GM20431 (cell line): ENCODE measurements at regions not wholly inside any gene's neighbourhood (a gene's known extent, or its start where the extent isn't known, plus 50 kb on each side); places are given as distances from the start of the nearest gene placed in this dataset.

Experiments
- in situ Hi-C: fragments of 300-500 bp; cut with MseI, MboI; formaldehyde crosslinking; loops from one replicate; pipeline ENCODE4 v1.15.0; 2020; ENCODE audit warnings: low sequenced_read_pairs; ENCODE audit not compliant: unreplicated experiment

DNA sequence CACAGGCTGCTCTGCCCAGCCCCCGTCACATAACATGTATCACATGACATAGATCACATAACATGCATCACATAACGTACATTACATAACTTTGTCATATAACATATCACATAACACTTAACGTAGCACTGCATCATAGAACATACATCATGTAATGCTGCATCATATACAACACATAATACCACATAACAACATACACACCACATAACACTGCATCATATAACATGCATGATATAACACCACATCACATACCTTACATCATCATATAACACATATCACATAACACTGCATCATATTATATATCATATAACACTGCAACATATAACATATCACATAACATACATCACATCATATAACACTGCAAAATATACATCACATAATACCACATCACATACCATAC, 83.8 kb downstream of the AXIN2 start:
- in situ Hi-C loops, result loop anchor here (25.0 kb wide), 1 partner anchor 90 kb away; no protein-coding TSS in a partner anchor

DNA sequence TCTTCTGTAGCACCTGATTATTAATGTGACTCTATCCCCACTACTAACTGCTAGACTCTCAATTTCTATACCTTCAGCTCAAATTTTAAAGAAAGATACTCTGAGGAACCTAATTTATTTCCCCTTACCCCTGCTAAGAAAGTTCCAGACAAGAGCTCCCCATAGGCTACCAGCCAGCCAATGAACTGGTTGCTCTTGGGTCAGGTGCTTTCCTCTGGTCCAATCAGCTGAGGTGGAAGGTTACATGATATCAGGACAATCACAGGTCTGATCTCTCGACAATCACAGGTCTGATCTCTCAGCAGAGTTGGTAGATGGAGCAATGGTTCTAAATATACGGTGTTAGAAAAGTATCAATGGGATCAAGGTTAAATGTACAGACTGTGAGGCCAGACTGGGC, 86.8 kb downstream of the AXIN2 start:
- in situ Hi-C loops, result loop anchor here (25.0 kb wide), 1 partner anchor 87 kb away; no protein-coding TSS in a partner anchor

DNA sequence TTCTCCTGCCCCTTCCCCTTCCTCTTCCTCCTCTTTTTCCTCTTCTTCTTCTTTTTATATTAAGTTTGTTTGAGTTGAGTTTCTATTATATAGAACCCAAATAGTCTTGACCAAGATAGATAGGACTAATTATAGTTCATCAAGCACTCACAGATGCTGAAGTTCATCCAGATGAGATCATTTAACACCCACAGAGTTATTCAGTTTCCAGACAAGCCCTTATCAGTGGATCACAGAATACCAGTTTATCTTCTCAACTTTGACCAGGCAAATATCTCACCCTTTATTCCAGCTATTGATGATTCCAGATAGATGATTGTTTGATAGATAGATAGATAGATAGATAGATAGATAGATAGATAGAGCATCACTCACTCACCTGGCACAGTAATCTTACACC, 87.5 kb downstream of the AXIN2 start:
- in situ Hi-C loops, result no loop called here

DNA sequence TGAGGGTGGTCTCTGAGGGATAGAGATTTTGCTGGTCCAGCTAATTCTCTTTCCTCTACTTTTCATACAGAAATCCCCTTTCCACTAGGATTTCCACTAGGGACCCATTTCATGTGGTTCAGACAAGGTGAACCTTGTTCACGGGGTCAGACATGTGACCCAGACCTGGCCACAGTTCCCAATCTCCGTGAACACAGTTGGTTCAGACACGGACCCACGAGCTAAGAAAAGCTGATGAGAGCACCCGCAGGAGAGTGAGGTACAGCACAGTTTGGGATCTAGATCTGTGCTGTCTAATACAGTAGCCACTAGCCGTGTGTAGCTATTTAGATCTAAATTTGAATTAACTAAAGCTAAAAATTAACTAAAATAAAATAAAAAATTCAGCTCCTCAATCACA, 88.1 kb downstream of the AXIN2 start:
- in situ Hi-C loops, result no loop called here

DNA sequence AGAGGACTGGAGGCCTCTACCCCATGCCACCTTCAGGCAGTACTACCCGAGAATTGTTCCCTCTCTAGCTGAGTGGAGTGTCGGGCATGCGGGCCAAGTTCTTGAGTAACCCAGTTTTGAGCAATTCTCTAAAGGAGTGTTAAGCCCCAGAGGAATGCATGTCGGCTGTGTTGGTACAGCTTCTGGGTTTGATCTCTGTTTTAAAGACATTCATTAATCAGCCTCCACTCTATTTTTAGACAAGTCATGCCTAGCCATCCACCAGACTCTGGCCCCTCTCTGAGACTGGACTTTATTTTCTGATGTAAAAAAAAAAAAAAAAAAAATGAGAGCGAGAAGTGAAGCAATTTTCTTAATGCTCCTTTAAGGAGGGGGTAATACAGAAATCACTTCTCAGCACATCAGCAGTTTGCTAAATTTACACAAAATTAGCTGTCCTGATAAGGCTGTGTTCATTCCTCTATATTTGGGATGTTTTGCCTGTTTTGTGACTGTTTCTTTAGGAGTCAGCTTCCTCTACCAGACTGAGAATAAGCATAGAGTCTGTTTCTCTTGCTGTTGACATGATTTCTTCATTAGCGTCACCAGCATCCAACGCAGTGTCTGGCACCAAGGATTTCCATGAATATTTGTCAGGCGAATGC, 88.7 kb downstream of the AXIN2 start:
- in situ Hi-C loops, result no loop called here

DNA sequence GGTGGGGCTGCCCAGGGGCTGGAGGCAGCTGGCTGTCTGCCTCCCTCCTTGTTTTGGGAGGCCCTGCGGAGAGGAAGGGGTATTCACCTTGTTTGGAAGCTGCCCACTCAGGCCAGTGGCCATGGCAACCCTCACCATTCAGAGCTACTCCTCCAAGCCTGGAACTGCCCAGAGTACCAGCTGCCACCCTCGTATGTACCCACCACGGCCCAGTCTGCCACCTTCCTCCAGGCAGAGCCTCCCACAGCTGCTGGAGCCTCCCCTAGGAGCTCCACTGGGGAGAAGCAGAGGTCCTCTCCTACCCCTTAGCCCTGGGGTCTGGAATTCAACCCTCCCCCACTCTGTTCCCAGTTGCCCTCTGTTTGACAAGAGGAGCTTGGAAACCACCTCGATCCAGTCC, 90.7 kb downstream of the AXIN2 start:
- in situ Hi-C loops, result no loop called here

DNA sequence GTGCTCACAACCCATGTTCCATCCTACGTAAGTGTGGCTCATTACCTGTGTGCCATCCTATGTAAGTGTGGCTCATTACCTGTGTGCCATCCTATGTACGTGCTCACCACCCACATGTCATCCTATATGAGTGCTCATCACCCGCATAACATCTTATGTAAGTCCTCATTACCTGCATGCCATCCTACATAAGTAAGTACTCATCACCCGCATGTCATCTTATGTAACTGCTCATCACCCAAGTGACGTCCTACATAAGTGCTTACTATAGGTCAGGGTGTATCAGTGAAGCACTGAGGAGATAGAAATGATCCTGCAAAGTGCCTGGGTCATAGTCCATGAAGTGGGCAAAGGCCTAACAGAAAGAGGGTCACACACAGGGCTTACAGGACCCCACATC, 93.1 kb downstream of the AXIN2 start:
- in situ Hi-C loops, result no loop called here

DNA sequence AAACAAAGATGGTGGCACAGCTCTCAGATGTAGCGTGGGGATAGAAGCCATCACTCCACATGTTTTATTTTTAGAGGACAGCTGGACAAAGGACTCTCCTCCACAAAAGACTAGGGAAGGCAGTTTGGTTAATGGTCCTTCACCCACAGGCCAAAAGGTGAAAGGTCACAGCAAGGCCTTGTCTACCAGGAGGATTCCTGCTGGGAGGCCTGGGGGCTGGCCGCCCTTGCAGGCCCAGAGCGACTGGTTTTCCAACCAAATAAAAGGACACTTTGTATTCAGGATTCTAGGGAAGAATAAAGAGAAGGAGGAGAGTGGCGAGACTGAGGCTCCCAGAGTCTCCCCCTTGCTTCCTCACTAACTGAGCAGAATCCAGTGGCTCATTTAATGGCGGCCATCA, 94.3 kb downstream of the AXIN2 start:
- in situ Hi-C loops, result no loop called here

DNA sequence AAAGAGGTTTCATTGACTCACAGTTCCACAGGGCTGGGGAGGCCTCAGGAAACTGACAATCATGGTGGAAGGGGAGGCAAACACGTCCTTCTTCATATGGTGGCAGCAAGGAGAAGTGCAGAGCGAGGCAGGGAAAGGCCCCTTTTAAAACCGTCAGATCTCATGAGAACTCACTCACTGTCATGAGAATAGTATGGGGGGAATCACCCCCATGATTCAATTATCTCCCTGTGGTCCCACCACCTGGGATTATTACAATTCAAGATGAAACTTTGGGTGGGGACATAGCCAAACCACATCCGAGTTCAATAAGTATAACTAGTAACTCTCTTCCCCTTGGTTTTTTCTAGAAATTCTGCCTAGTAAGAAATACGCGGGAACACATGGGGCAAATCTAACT, 94.9 kb downstream of the AXIN2 start:
- in situ Hi-C loops, result no loop called here

DNA sequence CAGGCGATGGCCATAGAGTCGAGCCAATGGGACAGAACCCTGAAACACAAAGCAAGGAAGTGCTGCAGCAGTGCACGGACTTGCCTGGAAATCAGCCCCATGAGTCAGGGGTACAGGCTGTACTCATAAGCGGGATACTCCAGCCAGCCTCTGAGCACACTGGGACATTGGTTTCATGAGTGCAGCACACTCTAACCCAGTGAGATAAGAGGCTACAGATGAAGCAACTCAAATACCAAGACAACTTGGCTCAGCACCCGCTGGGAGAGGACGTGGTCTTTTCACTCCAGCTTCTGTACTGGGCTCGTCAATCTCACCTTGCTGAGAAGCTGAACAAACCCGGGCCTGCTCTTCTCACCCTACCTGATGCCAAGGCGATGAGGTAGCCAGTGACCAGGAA, 98.2 kb downstream of the AXIN2 start:
- in situ Hi-C loops, result no loop called here

DNA sequence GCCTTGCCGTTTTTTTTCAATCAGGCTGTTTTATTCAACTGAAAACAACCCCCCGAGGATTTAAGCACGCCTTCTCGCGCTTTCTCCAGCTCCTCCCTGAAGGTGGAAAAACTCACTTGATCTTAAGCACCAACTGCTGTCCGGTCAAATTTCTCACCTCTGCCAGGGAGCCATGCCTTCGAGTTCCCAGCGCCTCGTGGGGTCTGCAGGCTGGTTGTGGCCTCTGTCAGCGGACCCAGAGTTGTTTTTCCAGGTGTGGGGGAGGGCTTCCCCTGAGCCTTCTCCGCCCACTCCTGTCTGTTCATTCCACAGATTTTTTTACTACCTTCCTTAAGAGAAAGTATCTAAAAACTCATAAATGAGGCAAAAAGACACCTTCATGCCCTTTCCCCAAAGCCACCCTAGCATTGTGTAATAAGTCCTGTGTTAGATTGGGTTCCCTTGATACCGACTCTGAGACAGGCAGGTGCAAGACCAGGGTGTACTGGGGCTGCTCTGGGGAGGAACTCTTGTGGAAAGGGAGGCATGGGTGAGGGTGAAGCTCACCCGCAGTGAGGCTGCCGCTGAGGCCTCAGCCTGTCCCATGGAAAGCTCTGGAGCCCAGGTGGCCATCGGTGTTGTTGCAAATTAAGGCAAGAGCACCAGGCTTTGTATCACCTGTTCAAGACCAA, 101.6 kb downstream of the AXIN2 start:
- in situ Hi-C loops, result no loop called here

DNA sequence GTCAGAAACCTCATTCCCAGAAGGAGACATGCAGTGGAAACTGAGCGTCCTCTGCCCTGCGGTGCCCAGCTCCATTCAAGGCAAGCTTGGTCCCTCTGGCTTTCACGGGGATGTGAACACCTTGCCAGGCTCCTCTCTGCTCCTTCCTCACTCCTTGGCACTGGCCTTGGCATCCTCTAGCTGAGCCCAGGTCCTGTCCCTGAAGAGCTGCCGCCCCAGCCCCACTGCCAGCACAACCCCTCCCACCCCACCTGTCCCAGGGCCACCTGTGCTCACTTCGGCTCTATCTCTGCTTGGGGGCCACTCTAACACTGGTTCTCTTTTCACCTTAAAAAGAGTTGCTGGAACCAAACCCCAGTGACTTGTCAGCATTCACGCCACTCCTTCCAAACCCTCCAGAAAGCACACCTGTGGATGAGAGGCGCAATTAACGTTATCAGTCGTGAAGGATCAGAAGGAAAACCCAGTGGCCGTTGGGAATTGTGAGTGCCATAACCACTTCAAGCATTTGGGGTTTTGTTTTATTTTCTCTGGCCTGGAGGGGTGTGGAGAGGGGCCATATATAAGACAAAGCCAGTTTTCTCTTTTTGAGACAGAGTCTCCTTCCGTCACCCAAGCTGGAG, 103.7 kb downstream of the AXIN2 start:
- in situ Hi-C loops, result no loop called here

DNA sequence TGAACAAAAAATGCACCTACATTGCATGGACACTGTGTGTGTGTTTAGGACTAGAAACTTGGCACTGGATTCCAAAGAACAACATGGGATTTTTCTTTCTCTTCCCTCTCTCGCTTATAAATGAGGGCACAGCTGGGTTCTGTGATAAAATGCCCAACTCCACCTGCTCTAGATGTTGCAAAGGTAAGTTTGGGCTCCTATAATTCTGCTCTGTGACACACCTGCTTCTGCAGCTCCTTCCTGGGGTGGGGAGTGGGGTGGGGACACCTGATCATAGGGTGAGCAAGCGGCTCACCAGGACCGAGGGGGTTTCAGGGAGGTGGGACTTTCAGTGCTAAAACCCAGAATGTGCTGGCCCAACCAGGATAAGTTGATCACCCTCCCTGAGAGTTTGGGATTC, 104.3 kb downstream of the AXIN2 start:
- in situ Hi-C loops, result no loop called here

DNA sequence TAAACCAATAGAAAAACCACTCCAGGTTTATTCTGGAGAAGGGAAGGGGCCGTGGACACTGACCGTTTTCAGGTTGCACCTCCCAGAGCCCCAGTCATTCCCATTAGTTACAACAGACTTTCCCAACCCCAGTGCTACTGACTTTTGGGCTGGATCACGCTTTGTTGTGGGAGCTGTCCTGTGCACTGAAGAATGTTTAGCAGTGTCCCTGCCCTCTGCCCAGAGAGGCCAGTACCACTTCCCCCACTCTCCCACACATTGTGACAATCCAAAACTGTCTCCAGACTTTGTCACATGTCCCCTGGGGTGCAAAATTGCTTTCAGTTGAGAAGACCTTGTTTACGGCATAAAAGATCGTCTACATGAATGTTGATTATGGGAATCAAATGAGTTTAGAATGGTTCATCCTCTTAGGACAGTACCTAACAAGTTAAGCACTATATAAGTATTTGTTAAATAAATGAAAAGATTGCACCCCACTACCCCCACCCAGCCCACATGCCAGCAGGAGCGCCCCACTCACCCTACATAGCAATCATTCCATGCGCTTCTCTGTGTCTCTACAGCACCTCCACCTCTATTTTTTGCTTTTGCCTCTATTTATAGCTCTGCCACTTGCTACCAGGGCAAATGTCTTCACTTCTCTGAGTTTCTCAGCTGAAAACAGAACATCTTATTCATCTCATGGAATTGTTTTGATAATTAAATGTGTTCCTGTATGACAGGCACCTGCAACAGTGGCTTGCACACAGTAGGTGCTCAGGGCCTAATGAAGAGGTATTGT, 104.9 kb downstream of the AXIN2 start:
- in situ Hi-C loops, result no loop called here

DNA sequence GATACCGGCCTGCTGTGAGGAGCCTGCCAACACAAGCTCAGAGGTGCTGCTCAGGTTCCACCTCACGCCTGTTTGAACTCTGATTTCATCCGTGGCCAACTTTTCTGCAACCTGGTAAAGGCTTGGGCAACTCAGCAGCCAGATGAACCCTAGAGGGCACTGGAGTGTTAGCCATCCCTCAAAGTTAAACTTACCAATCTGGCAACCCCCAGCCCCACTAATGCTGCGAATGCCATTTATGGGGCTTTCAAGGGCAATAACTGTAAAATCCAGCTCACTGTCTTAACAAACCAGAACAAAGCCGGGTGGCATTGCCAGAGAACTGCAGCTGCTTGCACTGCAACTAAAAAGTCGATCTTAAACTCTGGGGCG, 105.5 kb downstream of the AXIN2 start:
- in situ Hi-C loops, result no loop called here

DNA sequence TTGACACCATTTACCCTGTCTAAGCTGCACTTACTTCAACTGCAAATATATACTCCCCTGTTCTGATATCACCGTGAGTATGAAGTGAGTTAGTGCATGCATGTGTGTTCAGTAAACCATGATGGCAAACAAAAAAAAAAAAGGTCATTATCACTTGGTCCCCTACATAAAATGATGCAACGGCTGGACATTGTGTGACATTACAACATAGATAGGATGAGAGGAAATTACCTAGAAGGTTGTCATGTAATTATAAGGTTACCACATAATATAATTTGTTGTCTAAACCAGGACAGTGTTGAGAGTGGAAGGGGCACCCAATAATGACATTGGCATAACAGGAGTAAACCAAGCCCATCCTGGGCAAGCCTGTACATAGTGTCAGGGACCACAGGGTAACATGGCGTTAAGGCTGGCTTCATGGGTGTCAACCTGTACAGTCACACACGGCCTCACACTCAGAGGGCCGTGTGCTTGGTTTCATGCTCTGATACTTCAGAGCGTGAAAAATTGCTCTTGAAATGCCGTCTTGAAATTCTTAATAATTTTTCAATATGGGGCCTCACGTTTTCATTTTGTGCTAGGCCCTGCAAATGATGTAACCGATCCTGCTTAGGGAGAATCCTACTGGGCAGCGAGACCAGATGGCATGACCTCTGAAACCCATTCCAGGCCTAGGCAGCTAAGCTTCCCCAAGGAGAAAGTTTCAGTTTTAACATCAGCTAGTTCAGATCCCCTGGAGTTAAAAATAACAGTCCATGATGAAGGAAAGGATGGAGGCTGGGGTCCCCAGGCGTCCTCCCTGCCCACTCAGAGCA, 106.1 kb downstream of the AXIN2 start:
- in situ Hi-C loops, result no loop called here

DNA sequence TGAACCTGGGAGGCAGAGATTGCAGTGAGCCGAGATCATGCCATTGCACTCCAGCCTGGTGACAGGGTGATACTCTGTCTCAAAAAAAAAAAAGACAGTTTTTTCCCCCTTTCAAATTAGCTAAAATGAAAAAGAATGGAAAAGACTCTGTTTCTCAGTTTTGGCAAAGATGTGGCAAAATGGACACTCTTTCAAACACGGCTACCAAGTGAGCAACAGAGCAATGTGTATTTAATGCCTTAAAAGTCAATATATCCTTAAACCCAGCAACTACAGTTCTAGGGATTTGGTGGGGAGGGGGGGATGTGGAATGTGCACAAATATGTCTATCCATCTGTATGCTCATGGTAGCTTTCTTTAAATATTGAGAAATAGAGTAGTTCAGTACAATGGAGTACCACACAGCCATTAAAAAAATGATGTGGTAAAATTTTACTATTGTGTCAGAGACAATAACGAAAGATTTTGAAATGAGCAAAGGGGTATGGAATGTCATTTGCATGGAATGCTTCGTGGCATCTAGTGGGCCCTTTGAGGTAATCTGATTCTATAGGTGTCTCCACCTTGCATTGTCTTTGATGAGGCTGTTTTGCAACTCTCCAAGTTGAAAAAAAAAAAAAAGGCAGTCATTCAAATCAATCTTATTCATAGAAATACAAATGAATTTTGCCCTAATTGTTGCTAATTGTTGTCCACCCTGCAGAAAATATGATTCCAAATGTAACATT, 108.1 kb downstream of the AXIN2 start:
- in situ Hi-C loops, result no loop called here

DNA sequence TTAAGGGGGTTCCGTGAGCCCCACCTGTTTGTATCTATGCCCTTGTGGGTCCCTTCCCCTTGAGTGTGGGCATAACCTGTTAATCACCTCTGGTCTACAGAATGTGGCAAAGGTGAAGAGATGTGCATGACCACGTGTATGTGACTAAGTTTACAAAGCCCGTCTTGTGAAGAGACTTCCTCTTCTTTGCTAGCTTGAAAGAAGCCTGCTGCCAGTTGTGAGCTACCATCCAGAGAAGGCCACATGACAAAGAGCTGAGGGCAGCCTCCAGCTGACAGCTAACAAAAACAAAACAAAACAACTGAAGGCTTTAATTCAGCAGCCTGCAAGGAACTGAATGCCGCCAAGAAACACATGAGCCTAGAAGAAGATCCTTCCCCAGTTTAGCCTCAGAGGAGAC, 112.0 kb downstream of the AXIN2 start:
- in situ Hi-C loops, result no loop called here

DNA sequence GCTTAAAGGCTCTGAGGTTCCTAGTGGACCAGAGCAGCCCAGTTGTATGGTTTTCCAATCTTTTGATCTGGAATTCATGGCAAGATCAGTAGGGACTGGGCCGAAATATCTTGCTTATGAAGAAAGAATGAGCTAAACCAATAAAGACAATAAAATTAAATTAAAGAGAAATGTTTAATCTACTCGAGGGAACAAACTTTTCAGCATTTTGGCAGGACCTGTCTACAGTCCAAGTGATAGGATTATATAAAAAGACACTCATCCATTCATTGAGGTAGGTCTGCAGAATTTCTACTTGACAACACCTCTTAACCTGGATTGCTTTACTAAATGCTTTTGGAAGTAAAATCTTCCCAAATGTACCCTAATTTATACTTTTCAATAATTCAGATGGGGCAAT, 113.6 kb downstream of the AXIN2 start:
- in situ Hi-C loops, result no loop called here
